ENCODE measurements at regions not wholly inside any gene's neighbourhood (a gene's known extent, or its start where the extent isn't known, plus 50 kb on each side); places are given as distances from the start of the nearest gene placed in this dataset.

GRCh38 chr22:48333816-48334735 is 1493.6 kb downstream of the BRD1 start:
- Mint-ChIP-seq H3K4me1 (no peaks in the 10 kb centered on the region), H3K4me3 (no peak overlapping the region), H3K27me3 (peaks cover 4 to 8% of the 10 kb centered on the region in 2 donors), H3K36me3 (no peaks in the 10 kb centered on the region), H3K9me3 (peaks cover 0 to 6% (median 1%) of the 10 kb centered on the region in 3 donors), H3K27ac (no peak overlapping the region)
- Histone ChIP-seq H3K27me3 (replicated peaks in 1 of 2; ENCODE audit: control insufficient read depth in 2 of 2, extremely low read depth in 1 of 2, insufficient read depth in 2 of 2, low read length in 1 of 2) (peaks cover 0 to 32% of the 10 kb centered on the region in 2 experiments), H3K36me3 (ENCODE audit: control insufficient read depth in 2 of 2, extremely low read depth in 1 of 2, insufficient read depth in 1 of 2, low read length in 1 of 2) (no peaks in the 10 kb centered on the region), H3K27ac (ENCODE audit: low read length) (no peak overlapping the region), H3K9me3 (no peaks in the 10 kb centered on the region), H3K4me3 (ENCODE audit: control insufficient read depth in 1 of 2, extremely low read depth in 1 of 2, low read length in 1 of 2) (no peak overlapping the region), H3K4me1 (ENCODE audit: control insufficient read depth in 1 of 2, extremely low read depth in 1 of 2, insufficient read depth in 2 of 2, low read length in 2 of 2) (no peaks in the 10 kb centered on the region)
- ATAC-seq (replicated peaks in 1 of 4) (no peak), DNase-seq (no peak)
- ChIA-PET CTCF (no interaction called here), POLR2A (no interaction called here)
- 85% methylated on average over 35 of the region's 40 CpGs for WGBS (ENCODE audit: insufficient coverage)

GRCh38 chr22:48333323-48333763 is 1494.3 kb downstream of the BRD1 start:
- H3K9me3 ChIP-seq, result no peaks in the 10 kb centered on the region
- peaks cover 1 to 8% (median 1%) of the 10 kb centered on the region in 3 donors for H3K9me3 Mint-ChIP-seq
- H3K4me3 Mint-ChIP-seq, result no peak overlapping the region
- no peaks in the 10 kb centered on the region for H3K36me3 ChIP-seq (ENCODE audit: control insufficient read depth in 2 of 2, extremely low read depth in 1 of 2, insufficient read depth in 1 of 2, low read length in 1 of 2)
- no peak overlapping the region for H3K27ac Mint-ChIP-seq
- no peaks in the 10 kb centered on the region for H3K4me1 ChIP-seq (ENCODE audit: control insufficient read depth in 1 of 2, extremely low read depth in 1 of 2, insufficient read depth in 2 of 2, low read length in 2 of 2)
- WGBS (ENCODE audit: insufficient coverage), result 87% methylated on average over 20 of the region's 20 CpGs
- H3K27ac ChIP-seq (ENCODE audit: low read length), result no peak overlapping the region
- H3K4me3 ChIP-seq (ENCODE audit: control insufficient read depth in 1 of 2, extremely low read depth in 1 of 2, low read length in 1 of 2), result no peak overlapping the region
- CTCF ChIA-PET, result no interaction called here
- no peaks in the 10 kb centered on the region for H3K4me1 Mint-ChIP-seq
- POLR2A ChIA-PET, result no interaction called here
- ATAC-seq (replicated peaks in 1 of 4), result no peak
- peaks cover 2 to 6% of the 10 kb centered on the region in 2 donors for H3K27me3 Mint-ChIP-seq
- H3K27me3 ChIP-seq (replicated peaks in 1 of 2; ENCODE audit: control insufficient read depth in 2 of 2, extremely low read depth in 1 of 2, insufficient read depth in 2 of 2, low read length in 1 of 2), result peaks cover 0 to 26% of the 10 kb centered on the region in 2 experiments
- DNase-seq, result no peak
- no peaks in the 10 kb centered on the region for H3K36me3 Mint-ChIP-seq

GRCh38 chr22:48332438-48333322 is 1495.0 kb downstream of the BRD1 start:
- Histone ChIP-seq H3K36me3 (ENCODE audit: control insufficient read depth in 2 of 2, extremely low read depth in 1 of 2, insufficient read depth in 1 of 2, low read length in 1 of 2) (no peaks in the 10 kb centered on the region), H3K27me3 (replicated peaks in 1 of 2; ENCODE audit: control insufficient read depth in 2 of 2, extremely low read depth in 1 of 2, insufficient read depth in 2 of 2, low read length in 1 of 2) (peaks cover 0 to 23% of the 10 kb centered on the region in 2 experiments), H3K27ac (ENCODE audit: low read length) (no peak overlapping the region), H3K4me3 (ENCODE audit: control insufficient read depth in 1 of 2, extremely low read depth in 1 of 2, low read length in 1 of 2) (no peak overlapping the region), H3K4me1 (ENCODE audit: control insufficient read depth in 1 of 2, extremely low read depth in 1 of 2, insufficient read depth in 2 of 2, low read length in 2 of 2) (no peaks in the 10 kb centered on the region), H3K9me3 (no peaks in the 10 kb centered on the region)
- peaks cover 1 to 11% (median 3%) of the 10 kb centered on the region in 3 donors for H3K9me3 Mint-ChIP-seq
- no peak for DNase-seq
- ChIA-PET CTCF (no interaction called here), POLR2A (no interaction called here)
- H3K4me1 Mint-ChIP-seq, result no peaks in the 10 kb centered on the region
- no peak for ATAC-seq (replicated peaks in 1 of 4)
- no peak overlapping the region for H3K27ac Mint-ChIP-seq
- no peak overlapping the region for H3K4me3 Mint-ChIP-seq
- peaks cover 2 to 3% of the 10 kb centered on the region in 2 donors for H3K27me3 Mint-ChIP-seq
- 83% methylated on average over 30 of the region's 32 CpGs for WGBS (ENCODE audit: insufficient coverage)
- no peaks in the 10 kb centered on the region for H3K36me3 Mint-ChIP-seq

DNA sequence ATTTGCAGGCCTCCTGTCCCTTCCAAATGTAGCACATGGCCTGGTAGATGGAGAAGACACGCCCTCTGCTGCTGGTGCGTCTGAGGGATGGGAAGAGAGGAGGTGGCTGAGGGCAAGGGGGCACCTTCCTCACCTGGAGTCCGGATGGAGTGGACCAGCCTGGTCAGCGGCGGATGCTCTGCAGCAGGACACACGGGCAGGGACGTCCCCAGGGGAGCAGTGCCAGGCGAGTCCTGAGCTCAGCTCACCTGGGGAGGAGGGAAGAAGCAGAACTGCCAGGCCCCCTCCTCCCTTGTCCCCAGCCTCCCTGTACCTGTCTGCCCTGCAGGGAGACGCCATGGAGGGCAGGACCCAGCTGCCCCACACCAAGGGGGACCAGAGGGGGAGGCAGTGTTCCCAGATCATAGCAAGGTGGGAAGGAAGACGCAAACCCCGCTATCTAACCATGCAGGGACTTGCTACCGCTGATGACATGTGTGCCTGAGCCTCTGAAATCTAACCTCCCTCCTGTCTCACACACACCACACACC is 1495.9 kb downstream of the BRD1 start:
- H3K4me3 ChIP-seq (ENCODE audit: control insufficient read depth in 1 of 2, extremely low read depth in 1 of 2, low read length in 1 of 2), result no peak overlapping the region
- 84% methylated on average over 7 of the region's 12 CpGs for WGBS (ENCODE audit: insufficient coverage)

DNA sequence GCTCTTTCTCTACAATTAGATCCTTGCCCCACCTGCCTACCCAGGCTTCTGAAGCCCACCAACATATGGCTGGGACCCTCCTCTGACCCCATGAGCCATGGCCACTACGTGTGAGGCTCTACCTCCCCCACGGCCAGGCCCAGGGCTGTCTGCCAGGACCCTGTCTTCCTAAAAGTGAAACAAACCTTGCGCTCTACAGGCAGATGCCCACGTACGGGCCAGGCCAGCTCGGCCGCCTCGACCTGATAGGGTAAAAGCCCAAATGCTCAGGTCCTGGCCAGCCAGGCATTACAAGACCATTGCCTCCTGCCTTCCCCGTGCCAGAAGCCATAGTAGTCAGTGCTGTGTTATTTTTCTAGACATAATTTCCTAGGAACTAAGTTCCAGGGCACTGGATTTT is 1496.4 kb downstream of the BRD1 start:
- Histone ChIP-seq H3K27me3 (replicated peaks in 1 of 2; ENCODE audit: control insufficient read depth in 2 of 2, extremely low read depth in 1 of 2, insufficient read depth in 2 of 2, low read length in 1 of 2) (peaks cover 0 to 18% of the 10 kb centered on the region in 2 experiments), H3K9me3 (no peaks in the 10 kb centered on the region), H3K4me1 (ENCODE audit: control insufficient read depth in 1 of 2, extremely low read depth in 1 of 2, insufficient read depth in 2 of 2, low read length in 2 of 2) (no peaks in the 10 kb centered on the region), H3K27ac (ENCODE audit: low read length) (no peak overlapping the region), H3K36me3 (ENCODE audit: control insufficient read depth in 2 of 2, extremely low read depth in 1 of 2, insufficient read depth in 1 of 2, low read length in 1 of 2) (no peaks in the 10 kb centered on the region), H3K4me3 (ENCODE audit: control insufficient read depth in 1 of 2, extremely low read depth in 1 of 2, low read length in 1 of 2) (no peak overlapping the region)
- Mint-ChIP-seq H3K27me3 (peaks cover 2 to 3% of the 10 kb centered on the region in 2 donors), H3K4me1 (no peaks in the 10 kb centered on the region), H3K36me3 (no peaks in the 10 kb centered on the region), H3K4me3 (no peak overlapping the region), H3K9me3 (peaks cover 1 to 11% (median 3%) of the 10 kb centered on the region in 3 donors), H3K27ac (no peak overlapping the region)
- ChIA-PET POLR2A (no interaction called here), CTCF (no interaction called here)
- WGBS (ENCODE audit: insufficient coverage), result 74% methylated on average over 8 of the region's 9 CpGs
- DNase-seq (no peak), ATAC-seq (replicated peaks in 1 of 4) (no peak)

More for the DNA sequence above, 1495.9 kb downstream of the BRD1 start:
- Mint-ChIP-seq H3K36me3 (no peaks in the 10 kb centered on the region), H3K4me3 (no peak overlapping the region), H3K27me3 (peaks cover 2 to 3% of the 10 kb centered on the region in 2 donors), H3K9me3 (peaks cover 1 to 11% (median 3%) of the 10 kb centered on the region in 3 donors), H3K27ac (no peak overlapping the region), H3K4me1 (no peaks in the 10 kb centered on the region)
- ChIA-PET CTCF (no interaction called here), POLR2A (no interaction called here)
- Histone ChIP-seq H3K9me3 (no peaks in the 10 kb centered on the region), H3K27me3 (replicated peaks in 1 of 2; ENCODE audit: control insufficient read depth in 2 of 2, extremely low read depth in 1 of 2, insufficient read depth in 2 of 2, low read length in 1 of 2) (peaks cover 0 to 23% of the 10 kb centered on the region in 2 experiments), H3K4me1 (ENCODE audit: control insufficient read depth in 1 of 2, extremely low read depth in 1 of 2, insufficient read depth in 2 of 2, low read length in 2 of 2) (no peaks in the 10 kb centered on the region), H3K36me3 (ENCODE audit: control insufficient read depth in 2 of 2, extremely low read depth in 1 of 2, insufficient read depth in 1 of 2, low read length in 1 of 2) (no peaks in the 10 kb centered on the region), H3K27ac (ENCODE audit: low read length) (no peak overlapping the region)
- DNase-seq (no peak), ATAC-seq (replicated peaks in 1 of 4) (no peak)

DNA sequence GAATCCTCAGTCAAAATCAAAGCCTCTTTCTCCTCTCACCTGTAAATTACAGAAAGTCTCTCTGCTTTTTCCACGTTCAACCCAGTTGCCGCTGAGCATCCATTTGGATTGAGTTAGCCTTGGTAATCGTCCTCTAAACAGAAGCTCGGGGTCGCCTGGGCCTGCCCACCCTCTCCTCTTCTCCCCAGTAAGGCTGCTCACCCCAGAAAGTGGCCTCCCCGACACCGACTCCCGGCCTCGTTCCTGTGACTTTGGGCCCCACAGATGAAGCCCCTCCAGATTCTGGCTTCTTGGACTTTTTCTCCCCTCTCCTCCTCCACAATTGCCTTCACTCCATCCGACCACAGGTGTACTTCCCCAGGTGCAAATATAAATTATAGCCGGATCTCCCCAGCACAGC is 1500.0 kb downstream of the BRD1 start:
- Histone ChIP-seq H3K27me3 (replicated peaks in 1 of 2; ENCODE audit: control insufficient read depth in 2 of 2, extremely low read depth in 1 of 2, insufficient read depth in 2 of 2, low read length in 1 of 2) (peaks cover 0 to 7% of the 10 kb centered on the region in 2 experiments), H3K4me1 (ENCODE audit: control insufficient read depth in 1 of 2, extremely low read depth in 1 of 2, insufficient read depth in 2 of 2, low read length in 2 of 2) (no peaks in the 10 kb centered on the region), H3K4me3 (ENCODE audit: control insufficient read depth in 1 of 2, extremely low read depth in 1 of 2, low read length in 1 of 2) (no peak overlapping the region), H3K36me3 (ENCODE audit: control insufficient read depth in 2 of 2, extremely low read depth in 1 of 2, insufficient read depth in 1 of 2, low read length in 1 of 2) (no peaks in the 10 kb centered on the region), H3K27ac (ENCODE audit: low read length) (no peak overlapping the region), H3K9me3 (no peaks in the 10 kb centered on the region)
- ChIA-PET POLR2A (no interaction called here), CTCF (no interaction called here)
- 91% methylated on average over 11 of the region's 11 CpGs for WGBS (ENCODE audit: insufficient coverage)
- no peaks in the 10 kb centered on the region for H3K36me3 Mint-ChIP-seq
- H3K4me1 Mint-ChIP-seq, result no peaks in the 10 kb centered on the region
- peaks cover 3 to 16% (median 16%) of the 10 kb centered on the region in 3 donors for H3K9me3 Mint-ChIP-seq
- ATAC-seq (replicated peaks in 1 of 4) (no peak), DNase-seq (no peak)
- H3K27ac Mint-ChIP-seq, result no peak overlapping the region
- no peak overlapping the region for H3K4me3 Mint-ChIP-seq
- peaks cover 0 to 3% of the 10 kb centered on the region in 2 donors for H3K27me3 Mint-ChIP-seq

Data from T-cell (primary cell).